GM12864 (cell line): ENCODE measurements at regions not wholly inside any gene's neighbourhood (a gene's known extent, or its start where the extent isn't known, plus 50 kb on each side); places are given as distances from the start of the nearest gene placed in this dataset.

Experiments used
- DNase-seq: peaks from one replicate; pipeline ENCODE4 v3.0.0-alpha.2; 2011; ENCODE audit warnings: low read depth
- H3K4me3 ChIP-seq: 2 replicates; pipeline ENCODE4 v1.5.1; 2011; ENCODE audit warnings: mild to moderate bottlenecking, low read depth, low read length, control low read depth
- CTCF ChIP-seq: IDR thresholded peaks from 2 replicates; pipeline ENCODE4 v1.5.1; 2011; ENCODE audit warnings: low read depth, mild to moderate bottlenecking, moderate library complexity, low read length, control low read depth, inconsistent platforms; ENCODE audit errors: missing control alignments

DNA sequence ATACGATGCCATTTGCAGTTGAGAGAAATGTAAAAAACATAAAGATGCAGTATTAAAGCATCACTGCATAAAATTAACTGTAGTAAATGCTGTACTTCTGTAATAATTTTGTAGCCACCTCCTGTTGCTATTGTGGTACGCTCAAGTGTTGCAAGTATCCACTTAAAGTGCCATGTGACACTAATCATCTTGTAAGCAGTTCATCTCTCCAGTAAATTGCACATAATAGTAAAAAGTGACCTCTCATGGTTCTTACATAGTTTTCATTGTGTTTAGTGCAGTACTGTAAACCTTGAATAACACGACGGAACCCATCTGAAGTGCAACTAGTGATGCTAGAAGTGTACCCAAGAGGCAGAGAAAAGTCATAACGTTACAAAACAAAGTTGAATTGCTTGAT, 190.1 kb upstream of the VGLL2 start:
- DNase-seq = no peak
- no peak for TF ChIP-seq CTCF
- no peak overlapping the region for H3K4me3 ChIP-seq

DNA sequence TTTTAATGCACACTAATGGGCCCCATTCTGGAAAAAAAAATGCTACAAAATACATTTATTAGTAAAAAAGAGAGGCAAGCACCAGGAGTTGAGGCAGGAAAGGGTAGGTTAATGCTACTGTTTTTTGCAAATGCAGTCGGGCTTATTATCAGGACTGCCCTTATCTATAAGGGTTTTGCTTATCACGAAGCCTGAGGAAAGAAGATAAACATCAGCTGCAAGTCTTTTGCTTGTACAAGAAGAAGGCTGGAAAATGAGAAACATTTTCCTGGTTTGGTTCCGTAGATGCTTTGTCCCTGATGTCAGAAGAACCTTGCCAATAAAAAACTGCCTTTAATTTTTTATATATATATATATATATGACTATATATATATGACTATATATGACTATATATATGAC, 189.3 kb upstream of the VGLL2 start:
- DNase-seq = no peak
- TF ChIP-seq CTCF = no peak
- no peak overlapping the region for H3K4me3 ChIP-seq

- DNase-seq = no peak
- H3K4me3 ChIP-seq = no peak overlapping the region
- TF ChIP-seq CTCF = no peak
Measured at GRCh38 chr6:117077300-117077699, 188.1 kb upstream of the VGLL2 start.

- no peak overlapping the region for H3K4me3 ChIP-seq
- TF ChIP-seq CTCF = no peak
- DNase-seq = no peak
Measured at GRCh38 chr6:117078624-117079023, 186.7 kb upstream of the VGLL2 start.

GRCh38 chr6:117079951-117080350, 185.4 kb upstream of the VGLL2 start:
- no peak overlapping the region for H3K4me3 ChIP-seq
- DNase-seq = no peak
- no peak for TF ChIP-seq CTCF

DNA sequence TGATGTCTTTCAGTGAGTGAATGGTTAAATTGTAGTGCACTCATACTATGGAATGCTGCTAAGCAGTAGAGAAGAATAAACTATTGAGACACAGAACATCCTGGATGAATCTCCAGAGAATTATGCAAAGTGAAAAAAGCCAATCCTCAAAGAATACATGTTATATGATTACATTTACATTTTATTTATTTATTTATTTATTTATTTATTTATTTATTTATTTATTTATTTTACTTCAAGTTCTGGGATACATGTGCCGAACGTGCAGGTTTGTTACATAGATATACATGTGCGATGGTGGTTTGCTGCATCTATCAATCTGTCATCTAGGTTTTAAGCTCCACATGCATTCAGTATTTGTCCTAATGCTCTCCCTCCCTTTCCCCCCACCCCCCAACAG, 175.8 kb upstream of the VGLL2 start:
- no peak overlapping the region for H3K4me3 ChIP-seq
- no peak for DNase-seq
- TF ChIP-seq CTCF = no peak

DNA sequence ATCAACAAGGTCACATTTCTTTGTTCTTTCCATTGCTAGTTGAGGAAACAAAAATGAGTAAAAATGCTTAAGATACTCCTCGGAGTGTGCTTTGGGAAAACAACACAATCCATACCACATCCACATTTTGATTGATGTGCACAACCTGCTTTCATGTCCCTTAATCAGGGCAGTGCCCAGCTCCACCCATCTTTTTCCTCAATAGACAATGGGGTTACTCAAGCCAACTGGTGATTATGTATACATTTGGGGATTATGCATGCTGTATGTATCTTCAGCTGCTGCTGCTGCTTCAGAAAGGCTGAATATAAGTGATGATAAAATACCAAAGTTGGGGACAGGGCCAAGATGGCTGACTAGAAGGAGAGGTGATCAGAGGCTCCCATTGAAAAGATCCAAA, 155.2 kb upstream of the VGLL2 start:
- DNase-seq = no peak
- no peak overlapping the region for H3K4me3 ChIP-seq
- no peak for TF ChIP-seq CTCF
